HG03039 (cell line): ENCODE measurements at regions not wholly inside any gene's neighbourhood (a gene's known extent, or its start where the extent isn't known, plus 50 kb on each side); places are given as distances from the start of the nearest gene placed in this dataset.
"Not testable (repeated sequence)": the region's sequence is repeated elsewhere in the genome, so short reads cannot be mapped to it uniquely, and the experiment has no call there.

Source experiments
- ATAC-seq: cut with Tn5 transposase; IDR thresholded peaks from one replicate; pipeline ENCODE4 v1.9.1; 2021; ENCODE audit warnings: mild to moderate bottlenecking, moderate library complexity; ENCODE audit not compliant: unreplicated experiment

- ATAC-seq = no peak
Observed at GRCh38 chr3:6714962-6715361, 146.0 kb upstream of the GRM7 start.

GRCh38 chr3:6716420-6716819 lies 144.5 kb upstream of the GRM7 start:
- no peak for ATAC-seq

GRCh38 chr3:6717026-6717943 lies 143.6 kb upstream of the GRM7 start:
- ATAC-seq = peak; percentile 95

- ATAC-seq = no peak
Observed at GRCh38 chr3:6719999-6720398, 140.9 kb upstream of the GRM7 start.

GRCh38 chr3:6721491-6721890 lies 139.4 kb upstream of the GRM7 start:
- no peak for ATAC-seq

GRCh38 chr3:6723205-6723604 lies 137.7 kb upstream of the GRM7 start:
- no peak for ATAC-seq

GRCh38 chr3:6726811-6727210 lies 134.1 kb upstream of the GRM7 start:
- no peak for ATAC-seq

- no peak for ATAC-seq
Observed at GRCh38 chr3:6732807-6733206, 128.1 kb upstream of the GRM7 start.

GRCh38 chr3:6733699-6734394 lies 127.1 kb upstream of the GRM7 start:
- no peak for ATAC-seq

GRCh38 chr3:6734395-6734746 lies 126.5 kb upstream of the GRM7 start:
- no peak for ATAC-seq

GRCh38 chr3:6736836-6737629 lies 123.9 kb upstream of the GRM7 start:
- no peak for ATAC-seq

GRCh38 chr3:6737630-6738029 lies 123.3 kb upstream of the GRM7 start:
- no peak for ATAC-seq

GRCh38 chr3:6739288-6739687 lies 121.6 kb upstream of the GRM7 start:
- no peak for ATAC-seq

- no peak for ATAC-seq
Observed at GRCh38 chr3:6743067-6743720, 117.7 kb upstream of the GRM7 start.

GRCh38 chr3:6746443-6746842 lies 114.5 kb upstream of the GRM7 start:
- ATAC-seq = no peak

GRCh38 chr3:6747017-6747416 lies 113.9 kb upstream of the GRM7 start:
- ATAC-seq = no peak

GRCh38 chr3:6750782-6751181 lies 110.1 kb upstream of the GRM7 start:
- no peak for ATAC-seq

- no peak for ATAC-seq
Observed at GRCh38 chr3:6753536-6753935, 107.4 kb upstream of the GRM7 start.

GRCh38 chr3:6769532-6770396 lies 91.2 kb upstream of the GRM7 start:
- not testable (repeated sequence) for ATAC-seq

GRCh38 chr3:6770397-6770690 lies 90.6 kb upstream of the GRM7 start:
- ATAC-seq = no peak
